BJ (cell line): ENCODE measurements at regions not wholly inside any gene's neighbourhood (a gene's known extent, or its start where the extent isn't known, plus 50 kb on each side); places are given as distances from the start of the nearest gene placed in this dataset.

ENCODE experiments used
- CTCF ChIA-PET: fragments of 350-600 bp; formaldehyde crosslinking; extraction: SDS; loops from one replicate; lab custom pipeline; 2021; ENCODE audit warnings: antibody characterized with exemption, inconsistent platforms; lab: Yijun Ruan, JAX
- POLR2A ChIA-PET: fragments of 300-600 bp; sonication (Branson Sonifier 250); formaldehyde crosslinking; extraction: SDS; loops from one replicate; lab custom pipeline; 2021; ENCODE audit warnings: antibody characterized with exemption; lab: Charles Lee
- DNase-seq: peaks from one replicate; pipeline ENCODE4 v3.0.0-alpha.2; 2011; ENCODE audit warnings: low read depth
- H3K27me3 ChIP-seq: 2 replicates; pipeline ENCODE4 v1.6.0; 2011; ENCODE audit warnings: low read length; ENCODE audit not compliant: control insufficient read depth, insufficient read depth
- H3K36me3 ChIP-seq: 2 replicates; pipeline ENCODE4 v1.5.1; 2011; ENCODE audit warnings: low read length; ENCODE audit not compliant: control insufficient read depth, insufficient read depth
- H3K4me3 ChIP-seq: 2 replicates; pipeline ENCODE4 v1.5.1; 2011; ENCODE audit warnings: low read depth, mild to moderate bottlenecking, control low read depth, low read length
- TF ChIP-seq, protein P1 (sequence below): IDR thresholded peaks from 2 replicates; pipeline ENCODE4 v1.5.1; 2011; ENCODE audit warnings: low read depth, mild to moderate bottlenecking, control low read depth, inconsistent platforms, low read length, moderate library complexity; ENCODE audit not compliant: insufficient read depth

DNA sequence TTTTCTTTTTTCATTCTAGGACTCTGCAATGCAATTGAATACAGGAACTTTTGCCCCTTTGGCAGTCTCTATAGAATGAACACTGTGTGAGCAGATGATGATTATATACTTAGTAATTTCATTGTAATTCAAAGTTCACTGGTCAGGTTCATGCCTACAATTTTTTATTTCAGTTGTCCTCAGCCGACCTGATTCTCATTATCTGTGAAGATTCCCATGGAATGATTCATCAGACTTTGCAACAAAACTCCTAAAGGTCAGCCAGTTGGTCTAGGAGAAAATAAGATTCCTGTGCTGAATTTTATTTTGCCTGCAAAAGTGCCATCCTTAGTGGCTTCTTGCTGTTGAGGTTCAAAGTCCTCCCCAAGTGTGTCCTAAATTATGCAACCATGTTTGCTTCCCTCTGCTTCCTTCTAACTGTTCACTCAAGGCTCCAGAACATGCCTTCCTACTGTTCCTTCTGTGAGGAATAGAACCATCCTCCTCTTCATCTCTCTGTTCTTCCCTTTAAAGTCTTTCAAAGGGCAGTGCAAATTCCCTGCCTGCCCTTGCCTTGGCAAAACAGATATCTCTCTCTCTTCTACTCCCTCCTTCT, 194.2 kb upstream of the CNR1 start:
- no peaks in the 10 kb centered on the region for H3K36me3 ChIP-seq
- no peaks in the 10 kb centered on the region for H3K27me3 ChIP-seq
- CTCF ChIA-PET, result no interaction called here
- no peak overlapping the region for H3K4me3 ChIP-seq
- TF ChIP-seq, protein P1, sequence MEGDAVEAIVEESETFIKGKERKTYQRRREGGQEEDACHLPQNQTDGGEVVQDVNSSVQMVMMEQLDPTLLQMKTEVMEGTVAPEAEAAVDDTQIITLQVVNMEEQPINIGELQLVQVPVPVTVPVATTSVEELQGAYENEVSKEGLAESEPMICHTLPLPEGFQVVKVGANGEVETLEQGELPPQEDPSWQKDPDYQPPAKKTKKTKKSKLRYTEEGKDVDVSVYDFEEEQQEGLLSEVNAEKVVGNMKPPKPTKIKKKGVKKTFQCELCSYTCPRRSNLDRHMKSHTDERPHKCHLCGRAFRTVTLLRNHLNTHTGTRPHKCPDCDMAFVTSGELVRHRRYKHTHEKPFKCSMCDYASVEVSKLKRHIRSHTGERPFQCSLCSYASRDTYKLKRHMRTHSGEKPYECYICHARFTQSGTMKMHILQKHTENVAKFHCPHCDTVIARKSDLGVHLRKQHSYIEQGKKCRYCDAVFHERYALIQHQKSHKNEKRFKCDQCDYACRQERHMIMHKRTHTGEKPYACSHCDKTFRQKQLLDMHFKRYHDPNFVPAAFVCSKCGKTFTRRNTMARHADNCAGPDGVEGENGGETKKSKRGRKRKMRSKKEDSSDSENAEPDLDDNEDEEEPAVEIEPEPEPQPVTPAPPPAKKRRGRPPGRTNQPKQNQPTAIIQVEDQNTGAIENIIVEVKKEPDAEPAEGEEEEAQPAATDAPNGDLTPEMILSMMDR, result no peak
- peak; percentile 51 for DNase-seq
- POLR2A ChIA-PET, result no interaction called here

DNA sequence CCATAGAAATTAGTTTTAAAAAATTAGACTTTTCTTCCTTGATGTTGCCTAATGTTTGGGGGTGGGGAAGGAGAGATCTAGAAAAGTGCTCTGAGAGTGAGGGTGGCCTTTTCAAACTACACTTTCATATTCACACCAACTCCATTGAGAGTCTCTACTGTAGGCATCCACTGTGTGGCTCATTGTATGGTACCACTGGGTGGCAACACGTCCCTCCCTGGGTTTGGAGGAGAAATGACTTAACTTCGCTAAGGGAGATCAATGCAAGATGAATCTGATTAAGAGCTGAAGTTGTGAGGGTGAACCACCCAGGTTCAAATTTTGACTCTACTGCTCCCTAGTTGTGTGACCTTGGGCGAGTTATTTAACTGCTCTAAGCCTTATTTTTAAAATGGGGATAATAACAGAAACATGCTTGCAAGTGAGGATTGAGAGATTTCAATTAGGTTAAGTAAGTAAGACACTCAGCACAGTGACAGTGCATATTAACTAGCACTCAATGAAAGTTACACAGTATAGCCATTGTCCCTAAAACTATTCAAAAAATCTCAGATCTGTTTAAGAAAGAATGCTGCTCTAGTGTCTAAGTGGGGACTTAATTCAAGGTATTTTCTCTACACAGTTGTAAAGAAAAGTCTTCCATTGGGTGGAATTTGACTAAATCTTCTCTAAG, 193.5 kb upstream of the CNR1 start:
- POLR2A ChIA-PET, result no interaction called here
- DNase-seq, result no peak
- CTCF ChIA-PET, result no interaction called here
- Histone ChIP-seq H3K36me3 (no peaks in the 10 kb centered on the region), H3K4me3 (no peak overlapping the region), H3K27me3 (no peaks in the 10 kb centered on the region)
- TF ChIP-seq, protein P1, result no peak

DNA sequence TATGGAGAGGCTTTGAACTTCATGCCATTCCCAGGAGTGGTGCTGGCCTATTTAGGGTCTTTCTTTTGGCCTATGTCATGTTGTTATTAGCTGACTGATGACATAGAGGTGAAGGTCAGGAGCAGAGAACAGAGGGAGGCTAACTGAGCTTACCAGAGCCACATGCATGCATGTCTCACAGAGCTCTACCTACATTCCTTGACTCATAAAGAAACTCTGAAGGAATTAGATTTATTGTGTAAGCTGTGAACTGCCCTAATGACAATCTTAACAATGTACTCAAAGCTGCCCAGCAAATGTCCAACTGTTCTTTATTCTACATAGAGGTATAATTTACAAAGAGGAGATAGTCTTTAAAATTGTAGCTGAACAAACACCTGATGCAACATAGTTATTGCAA, 192.7 kb upstream of the CNR1 start:
- POLR2A ChIA-PET, result no interaction called here
- DNase-seq, result no peak

DNA sequence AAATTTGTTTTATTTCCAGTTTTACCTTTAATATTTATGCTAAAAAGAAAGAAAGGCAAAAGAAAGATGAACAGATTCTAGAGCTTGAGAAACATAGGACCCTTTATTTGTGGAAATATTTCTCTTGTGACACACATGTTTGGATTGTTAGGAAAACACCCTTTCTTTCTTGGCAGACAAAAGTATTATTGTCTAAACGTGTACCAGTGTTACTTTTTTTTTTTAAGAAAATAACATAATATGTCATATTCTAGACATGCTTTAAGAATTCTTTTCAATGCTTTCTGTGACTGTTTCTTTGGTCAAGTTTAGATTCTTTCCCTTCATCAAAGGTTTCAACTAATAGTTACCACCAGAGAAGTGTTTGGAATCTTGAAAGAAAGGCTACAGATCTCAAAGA, 183.4 kb upstream of the CNR1 start:
- Histone ChIP-seq H3K36me3 (no peaks in the 10 kb centered on the region), H3K27me3 (no peaks in the 10 kb centered on the region), H3K4me3 (no peak overlapping the region)
- no peak for DNase-seq
- TF ChIP-seq, protein P1, result no peak
- CTCF ChIA-PET, result no interaction called here
- POLR2A ChIA-PET, result no interaction called here

More for the DNA sequence above, 192.7 kb upstream of the CNR1 start:
- Histone ChIP-seq H3K27me3 (no peaks in the 10 kb centered on the region), H3K4me3 (no peak overlapping the region), H3K36me3 (no peaks in the 10 kb centered on the region)
- CTCF ChIA-PET, result no interaction called here
- TF ChIP-seq, protein P1, result no peak

DNA sequence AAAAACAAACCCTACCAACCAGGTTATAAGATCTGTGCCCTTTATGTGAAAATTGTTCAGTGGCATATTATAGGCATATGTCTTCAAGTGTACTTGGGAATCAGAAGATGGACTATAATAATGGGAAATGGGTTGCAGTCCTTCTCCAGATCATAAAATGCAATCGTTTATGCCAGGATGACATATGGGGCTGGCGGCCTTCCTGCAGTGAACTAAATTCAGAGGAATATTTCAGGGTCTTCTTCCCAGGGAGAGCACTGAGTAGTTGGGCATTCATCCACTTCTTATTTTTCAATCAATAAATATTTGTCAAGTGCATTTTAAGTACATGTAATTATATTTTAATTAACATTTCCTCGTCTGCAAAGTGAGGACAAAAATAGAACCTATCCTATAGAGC, 176.2 kb upstream of the CNR1 start:
- Histone ChIP-seq H3K36me3 (no peaks in the 10 kb centered on the region), H3K27me3 (no peaks in the 10 kb centered on the region), H3K4me3 (no peak overlapping the region)
- ChIA-PET CTCF (interaction anchor here (1.2 kb wide), 1 partner anchor 77 kb away, joined by 3 read pairs; no protein-coding TSS in a partner anchor), POLR2A (no interaction called here)
- TF ChIP-seq, protein P1, result no peak
- no peak for DNase-seq
